ENCODE measurements at regions not wholly inside any gene's neighbourhood (a gene's known extent, or its start where the extent isn't known, plus 50 kb on each side); places are given as distances from the start of the nearest gene placed in this dataset.
"Not testable (repeated sequence)": the region's sequence is repeated elsewhere in the genome, so short reads cannot be mapped to it uniquely, and the experiment has no call there.

DNA sequence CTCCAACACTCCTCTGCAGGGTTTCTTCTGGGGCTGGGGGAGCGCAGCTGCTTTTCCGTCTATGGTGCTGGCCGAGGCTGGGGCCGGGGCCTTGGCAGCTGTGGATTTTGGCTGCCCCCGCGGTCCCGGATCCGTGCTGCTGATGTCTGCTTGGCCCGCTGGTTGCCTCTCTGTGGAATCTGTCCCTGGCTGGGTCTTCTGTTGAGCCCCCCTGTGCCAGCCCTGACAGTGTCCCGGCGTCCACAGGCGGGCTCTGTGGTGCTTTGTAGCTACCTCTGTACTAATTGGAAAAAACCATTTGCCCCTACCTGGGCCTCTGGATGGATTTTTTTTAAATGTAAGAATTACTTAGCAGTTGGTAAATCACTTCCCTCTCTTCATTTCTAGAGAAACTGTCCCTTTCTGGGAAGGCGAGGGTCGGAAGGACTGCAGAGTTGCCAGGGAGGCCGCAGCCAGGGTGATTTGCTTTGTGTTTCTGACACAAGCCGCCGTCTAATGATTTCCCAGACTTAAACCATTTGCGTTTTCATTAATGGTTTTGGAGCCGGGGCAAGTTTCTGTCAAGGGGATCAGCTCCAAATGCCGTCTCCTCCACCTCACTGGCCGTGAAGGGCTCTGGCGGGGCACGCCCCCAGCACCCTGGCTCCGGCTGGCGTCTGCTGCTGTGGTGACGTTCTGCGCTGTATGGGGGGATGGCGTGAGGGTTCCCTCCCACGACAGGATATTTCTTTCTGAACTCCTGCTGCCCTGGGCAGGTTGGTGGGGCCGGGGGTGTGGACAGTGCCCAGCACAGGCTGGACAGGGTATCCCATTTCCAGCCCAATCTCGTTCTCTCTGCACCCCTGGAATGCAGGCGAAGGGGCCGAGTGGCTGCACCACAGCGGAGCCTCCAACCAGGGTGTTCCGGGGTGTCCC is 201.7 kb downstream of the LAT start:
- POLR2A ChIA-PET; H3K27me3 Mint-ChIP-seq; CTCF ChIA-PET; DNase-seq; H3K9me3 Mint-ChIP-seq (ENCODE audit: low read depth); H3K4me3 Mint-ChIP-seq; H3K27ac Mint-ChIP-seq; H3K36me3 Mint-ChIP-seq (ENCODE audit: low read depth); intact Hi-C loops (cut with DNase I, micrococcal nuclease); ATAC-seq; H3K4me1 Mint-ChIP-seq: not testable (repeated sequence)

DNA sequence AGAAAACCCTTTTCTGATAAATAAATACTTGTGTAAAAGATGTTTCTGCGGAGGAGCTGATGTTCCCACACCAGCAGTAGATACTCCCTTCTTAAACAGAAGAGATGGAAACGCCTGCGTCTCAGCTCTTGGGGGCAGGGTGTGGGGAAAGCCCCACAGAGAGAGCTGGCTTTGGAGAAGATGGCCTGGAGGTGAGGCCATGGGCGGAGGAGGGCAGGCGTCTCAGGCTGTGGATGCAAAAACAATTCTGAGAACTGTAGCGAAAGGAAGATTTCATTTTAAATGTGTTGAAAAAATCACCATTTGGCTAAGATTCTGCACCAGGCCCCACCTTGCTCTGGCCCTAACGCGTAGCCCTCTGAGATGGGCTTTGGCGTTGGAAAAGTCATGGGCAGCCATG is 201.0 kb downstream of the LAT start:
- intact Hi-C loops (cut with DNase I, micrococcal nuclease); H3K27me3 Mint-ChIP-seq; DNase-seq; POLR2A ChIA-PET; H3K4me1 Mint-ChIP-seq; CTCF ChIA-PET; H3K9me3 Mint-ChIP-seq (ENCODE audit: low read depth); ATAC-seq; H3K36me3 Mint-ChIP-seq (ENCODE audit: low read depth); H3K4me3 Mint-ChIP-seq; H3K27ac Mint-ChIP-seq: not testable (repeated sequence)

- intact Hi-C loops (cut with DNase I, micrococcal nuclease): not testable (repeated sequence)
These were observed 200.0 kb downstream of the LAT start for GRCh38 chr16:29184738-29185438.

DNA sequence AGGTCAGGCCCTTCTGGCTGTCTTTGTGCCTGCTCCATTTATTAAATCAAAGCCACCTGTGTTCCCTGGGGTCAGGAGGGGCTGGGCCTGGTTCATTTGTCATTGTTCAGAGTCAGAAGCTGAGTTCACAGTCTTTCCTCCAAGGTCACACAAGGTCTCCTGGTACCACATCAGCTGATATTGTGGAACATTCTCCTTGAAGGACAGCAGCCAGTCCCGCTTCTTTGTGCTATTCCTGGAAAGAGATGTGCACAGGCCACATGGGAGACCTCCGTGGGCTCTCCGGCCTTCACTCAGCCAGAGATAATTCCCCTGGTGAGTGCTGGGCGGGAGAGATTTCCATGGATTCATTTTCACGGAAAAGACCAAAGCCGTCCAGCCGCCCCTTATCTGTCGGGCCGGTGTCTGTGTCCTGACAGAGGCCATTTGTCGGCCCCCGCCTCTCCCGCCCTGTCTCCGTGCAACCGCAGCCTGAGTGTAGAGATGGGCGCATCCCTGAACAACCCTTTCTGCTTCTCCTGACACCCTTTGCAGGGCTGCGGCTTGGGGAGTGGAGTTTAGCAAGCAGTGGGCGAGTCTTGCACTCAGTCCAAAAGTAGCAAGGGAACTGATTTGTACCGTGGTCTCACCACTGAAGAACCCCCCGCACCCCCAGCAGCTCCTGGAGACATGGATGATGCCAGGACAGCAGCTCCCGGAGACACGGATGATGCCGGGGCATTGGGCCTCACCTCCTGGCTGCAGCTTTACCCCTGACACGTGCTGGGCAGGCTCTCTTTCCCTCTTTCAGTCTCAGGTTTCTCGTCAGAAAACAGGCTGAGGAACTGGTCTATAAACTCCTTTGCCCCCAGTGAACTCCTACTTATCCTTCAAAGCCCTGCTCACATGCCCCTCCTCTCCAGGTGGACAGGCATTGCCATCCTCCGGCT is 198.4 kb downstream of the LAT start:
- ATAC-seq; DNase-seq; H3K27me3 Mint-ChIP-seq; H3K4me3 Mint-ChIP-seq; CTCF ChIA-PET; intact Hi-C loops (cut with DNase I, micrococcal nuclease); POLR2A ChIA-PET; H3K36me3 Mint-ChIP-seq (ENCODE audit: low read depth); H3K9me3 Mint-ChIP-seq (ENCODE audit: low read depth); H3K27ac Mint-ChIP-seq; H3K4me1 Mint-ChIP-seq: not testable (repeated sequence)

More at GRCh38 chr16:29184738-29185438, 200.0 kb downstream of the LAT start:
- ATAC-seq; DNase-seq; H3K4me3 Mint-ChIP-seq; H3K36me3 Mint-ChIP-seq (ENCODE audit: low read depth); H3K27me3 Mint-ChIP-seq; POLR2A ChIA-PET; H3K9me3 Mint-ChIP-seq (ENCODE audit: low read depth); H3K27ac Mint-ChIP-seq; H3K4me1 Mint-ChIP-seq; CTCF ChIA-PET: not testable (repeated sequence)

DNA sequence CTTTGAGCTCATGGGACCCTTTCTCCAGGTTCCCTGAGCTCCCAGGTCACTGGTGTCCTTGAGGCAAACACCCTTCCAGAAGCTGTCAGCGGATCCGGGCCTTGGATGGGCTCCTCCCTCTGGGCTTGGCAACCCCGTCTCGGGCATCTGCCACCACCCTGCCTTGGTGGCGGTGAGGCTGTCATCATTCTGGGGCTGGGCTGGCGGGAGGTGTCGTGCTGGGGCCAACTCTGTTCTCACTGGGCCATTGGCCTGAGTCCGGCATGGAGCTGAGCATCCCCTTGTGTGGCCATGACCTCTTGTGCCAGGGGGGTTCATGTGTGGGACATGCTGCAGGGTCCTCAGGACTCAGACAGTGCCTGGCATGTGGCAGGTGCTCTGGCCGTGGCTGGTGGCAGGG is 197.6 kb downstream of the LAT start:
- DNase-seq: no peak
- Mint-ChIP-seq H3K27me3 (no peaks in the 10 kb centered on the region), H3K27ac (no peak overlapping the region), H3K4me3 (no peak overlapping the region), H3K9me3 (ENCODE audit: low read depth) (no peaks in the 10 kb centered on the region), H3K4me1 (no peaks in the 10 kb centered on the region), H3K36me3 (ENCODE audit: low read depth) (no peaks in the 10 kb centered on the region)
- intact Hi-C loops (cut with DNase I, micrococcal nuclease): no loop called here
- no peak for ATAC-seq
- ChIA-PET POLR2A (no interaction called here), CTCF (no interaction called here)

- H3K4me3 Mint-ChIP-seq; intact Hi-C loops (cut with DNase I, micrococcal nuclease); H3K4me1 Mint-ChIP-seq; H3K27ac Mint-ChIP-seq; POLR2A ChIA-PET; H3K36me3 Mint-ChIP-seq (ENCODE audit: low read depth); H3K9me3 Mint-ChIP-seq (ENCODE audit: low read depth); H3K27me3 Mint-ChIP-seq: not testable (repeated sequence)
- CTCF ChIA-PET: interaction anchor here (0.6 kb wide), 1 partner anchor 268 kb away, joined by 3 read pairs; no protein-coding TSS in a partner anchor
- DNase-seq (peak; percentile 44), ATAC-seq (peak; percentile 53)
These were observed 197.1 kb downstream of the LAT start for GRCh38 chr16:29181921-29182411.

DNA sequence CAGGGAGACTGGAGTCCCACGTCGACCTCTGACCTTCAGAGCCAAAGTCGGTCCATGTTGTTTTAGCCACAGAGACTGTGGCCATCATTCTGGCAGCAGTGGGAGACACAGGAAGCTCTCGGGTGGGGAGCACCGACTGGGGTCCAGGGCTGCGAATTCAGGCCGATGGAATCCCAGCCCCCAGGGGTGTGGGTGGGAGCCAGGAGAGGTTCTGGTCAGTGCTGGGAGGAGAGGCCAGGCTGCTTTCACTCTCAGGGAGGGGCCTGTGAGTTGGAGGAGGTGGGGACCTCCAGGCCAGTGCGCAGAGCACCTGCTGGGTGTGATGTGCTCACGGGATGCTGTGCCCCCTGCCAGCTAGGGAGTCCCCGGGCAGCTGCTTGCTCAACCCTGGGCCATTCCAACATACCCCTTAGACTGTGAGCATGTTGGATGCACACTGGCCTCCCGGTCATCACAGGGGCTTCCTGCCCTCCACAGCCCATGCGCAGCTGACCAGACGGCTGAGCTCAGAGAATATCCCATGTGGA is 196.5 kb downstream of the LAT start:
- H3K27ac Mint-ChIP-seq; intact Hi-C loops (cut with DNase I, micrococcal nuclease); POLR2A ChIA-PET; H3K4me1 Mint-ChIP-seq; H3K27me3 Mint-ChIP-seq; H3K36me3 Mint-ChIP-seq (ENCODE audit: low read depth); DNase-seq; H3K9me3 Mint-ChIP-seq (ENCODE audit: low read depth); ATAC-seq; H3K4me3 Mint-ChIP-seq: not testable (repeated sequence)
- CTCF ChIA-PET: interaction anchor here (0.6 kb wide), 1 partner anchor 268 kb away, joined by 3 read pairs; no protein-coding TSS in a partner anchor

GRCh38 chr16:29180206-29180600 is 195.4 kb downstream of the LAT start:
- DNase-seq; H3K4me1 Mint-ChIP-seq; ATAC-seq; intact Hi-C loops (cut with DNase I, micrococcal nuclease); H3K4me3 Mint-ChIP-seq; H3K36me3 Mint-ChIP-seq (ENCODE audit: low read depth); H3K27me3 Mint-ChIP-seq; CTCF ChIA-PET; POLR2A ChIA-PET; H3K27ac Mint-ChIP-seq; H3K9me3 Mint-ChIP-seq (ENCODE audit: low read depth): not testable (repeated sequence)

- H3K27me3 Mint-ChIP-seq; intact Hi-C loops (cut with DNase I, micrococcal nuclease); H3K27ac Mint-ChIP-seq; H3K36me3 Mint-ChIP-seq (ENCODE audit: low read depth); H3K9me3 Mint-ChIP-seq (ENCODE audit: low read depth); CTCF ChIA-PET; DNase-seq; H3K4me3 Mint-ChIP-seq; ATAC-seq; H3K4me1 Mint-ChIP-seq; POLR2A ChIA-PET: not testable (repeated sequence)
These were observed 194.8 kb downstream of the LAT start for GRCh38 chr16:29179401-29180205.

DNA sequence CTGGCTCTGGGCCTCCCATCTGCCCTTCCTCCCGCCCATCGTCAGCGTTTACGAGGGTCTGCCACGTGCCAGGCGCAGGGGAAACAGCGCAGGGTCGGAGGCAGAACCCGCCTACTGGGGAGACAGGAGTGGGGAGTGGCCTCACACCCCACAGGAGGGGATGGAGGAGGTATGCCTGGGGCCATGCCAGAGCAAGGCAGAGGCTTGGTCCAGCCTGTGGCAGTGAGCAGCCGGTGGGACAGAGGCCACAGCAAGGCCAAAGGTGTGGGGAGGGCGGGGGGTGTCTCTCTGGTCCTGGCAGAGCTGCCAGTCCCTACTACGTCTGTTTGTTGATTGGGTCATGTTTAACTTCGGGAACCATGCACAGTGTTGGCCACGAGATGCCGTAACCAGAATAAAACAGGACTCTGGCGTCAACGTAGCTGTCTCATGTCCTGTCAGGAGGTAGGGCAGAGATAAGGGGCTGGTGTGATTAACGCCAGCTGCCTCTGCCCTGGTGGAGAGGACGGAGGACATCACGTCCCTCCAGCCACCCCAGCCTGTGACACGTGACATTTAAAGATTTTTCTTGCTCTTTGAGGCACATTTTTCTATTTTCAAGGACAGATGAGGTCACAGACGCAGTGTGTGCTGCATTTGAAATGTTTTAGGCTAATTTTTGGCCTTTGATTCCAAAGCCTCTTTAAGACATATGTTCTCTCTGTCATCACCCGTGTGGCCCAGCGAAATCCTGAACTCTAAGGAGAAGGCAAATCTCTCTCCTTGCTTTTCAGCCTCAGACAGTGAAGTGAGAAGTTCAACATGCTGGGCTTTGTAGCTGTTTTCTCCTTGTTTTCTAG is 193.3 kb downstream of the LAT start:
- CTCF ChIA-PET; H3K4me1 Mint-ChIP-seq; H3K4me3 Mint-ChIP-seq; H3K27me3 Mint-ChIP-seq; POLR2A ChIA-PET; intact Hi-C loops (cut with DNase I, micrococcal nuclease); H3K27ac Mint-ChIP-seq; DNase-seq; ATAC-seq; H3K9me3 Mint-ChIP-seq (ENCODE audit: low read depth); H3K36me3 Mint-ChIP-seq (ENCODE audit: low read depth): not testable (repeated sequence)

Data from activated CD4-positive, alpha-beta T cell treated with anti-CD3 and anti-CD28 coated beads for 36 hours (primary cell).